ENCODE measurements at regions not wholly inside any gene's neighbourhood (a gene's known extent, or its start where the extent isn't known, plus 50 kb on each side); places are given as distances from the start of the nearest gene placed in this dataset.
"Not testable (repeated sequence)": the region's sequence is repeated elsewhere in the genome, so short reads cannot be mapped to it uniquely, and the experiment has no call there.

DNA sequence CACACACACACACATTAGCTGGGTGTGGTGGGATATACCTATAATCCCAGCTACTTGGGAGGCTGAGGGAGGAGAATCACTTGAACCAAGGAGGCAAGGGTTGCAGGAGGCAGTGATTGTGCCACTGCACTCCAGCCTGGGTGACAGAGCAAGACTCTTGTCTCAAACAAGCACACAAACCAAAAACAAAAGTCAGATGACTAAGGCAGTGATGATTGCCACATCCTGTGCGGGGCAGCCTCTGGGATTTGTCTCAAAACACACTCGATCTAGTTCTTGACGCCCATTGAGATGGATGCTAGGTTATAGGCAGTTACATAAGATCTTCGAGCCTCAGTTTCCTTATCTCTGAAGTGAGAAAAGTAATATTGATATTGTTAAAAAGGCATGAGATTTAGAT lies 57.8 kb upstream of the NBPF8 start:
- peak; percentile 61 for DNase-seq

DNA sequence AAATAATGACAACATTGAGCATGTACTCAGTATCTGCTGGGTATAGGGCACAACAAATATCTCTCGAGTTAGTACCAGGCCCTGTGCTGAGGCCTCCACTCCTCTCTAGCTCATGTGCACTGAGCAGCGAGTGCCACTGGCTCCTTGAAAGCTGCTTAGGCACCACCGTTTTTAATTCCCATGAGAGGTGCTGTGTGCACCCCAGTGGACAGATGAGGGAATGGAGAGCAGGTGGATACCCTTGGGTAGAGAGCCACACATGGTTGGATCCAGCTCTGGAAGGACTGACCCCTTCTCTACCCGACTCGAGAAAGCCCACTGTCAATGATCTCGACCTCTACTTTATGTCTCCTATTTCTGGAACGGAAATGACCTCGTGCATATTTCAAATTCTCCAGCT lies 58.7 kb upstream of the NBPF8 start:
- DNase-seq, result not testable (repeated sequence)

GRCh38 chr1:120354618-120355184 lies 60.1 kb upstream of the NBPF8 start:
- peak; percentile 66 for DNase-seq

GRCh38 chr1:120342231-120343073 lies 72.4 kb upstream of the NBPF8 start:
- not testable (repeated sequence) for DNase-seq

DNA sequence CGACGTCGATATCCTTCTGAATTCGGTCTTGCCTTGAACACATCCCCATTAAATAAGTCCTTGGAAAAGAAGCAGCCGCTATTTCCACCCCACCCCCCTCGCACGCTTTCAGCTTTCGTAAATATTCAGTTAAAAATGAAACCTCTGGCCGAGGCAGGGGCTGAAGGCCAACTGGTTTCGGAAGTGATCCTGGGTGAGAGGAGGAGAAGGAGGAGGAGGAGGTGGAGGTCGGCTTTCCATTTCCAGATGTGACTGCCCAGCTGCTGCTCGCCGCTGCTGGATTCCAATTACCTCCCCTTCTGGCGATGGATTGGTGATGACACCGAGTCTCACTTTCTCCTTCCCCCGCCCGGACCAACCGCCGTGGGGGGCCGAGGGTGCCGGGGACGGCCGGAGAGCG lies 73.1 kb upstream of the NBPF8 start:
- not testable (repeated sequence) for DNase-seq

DNA sequence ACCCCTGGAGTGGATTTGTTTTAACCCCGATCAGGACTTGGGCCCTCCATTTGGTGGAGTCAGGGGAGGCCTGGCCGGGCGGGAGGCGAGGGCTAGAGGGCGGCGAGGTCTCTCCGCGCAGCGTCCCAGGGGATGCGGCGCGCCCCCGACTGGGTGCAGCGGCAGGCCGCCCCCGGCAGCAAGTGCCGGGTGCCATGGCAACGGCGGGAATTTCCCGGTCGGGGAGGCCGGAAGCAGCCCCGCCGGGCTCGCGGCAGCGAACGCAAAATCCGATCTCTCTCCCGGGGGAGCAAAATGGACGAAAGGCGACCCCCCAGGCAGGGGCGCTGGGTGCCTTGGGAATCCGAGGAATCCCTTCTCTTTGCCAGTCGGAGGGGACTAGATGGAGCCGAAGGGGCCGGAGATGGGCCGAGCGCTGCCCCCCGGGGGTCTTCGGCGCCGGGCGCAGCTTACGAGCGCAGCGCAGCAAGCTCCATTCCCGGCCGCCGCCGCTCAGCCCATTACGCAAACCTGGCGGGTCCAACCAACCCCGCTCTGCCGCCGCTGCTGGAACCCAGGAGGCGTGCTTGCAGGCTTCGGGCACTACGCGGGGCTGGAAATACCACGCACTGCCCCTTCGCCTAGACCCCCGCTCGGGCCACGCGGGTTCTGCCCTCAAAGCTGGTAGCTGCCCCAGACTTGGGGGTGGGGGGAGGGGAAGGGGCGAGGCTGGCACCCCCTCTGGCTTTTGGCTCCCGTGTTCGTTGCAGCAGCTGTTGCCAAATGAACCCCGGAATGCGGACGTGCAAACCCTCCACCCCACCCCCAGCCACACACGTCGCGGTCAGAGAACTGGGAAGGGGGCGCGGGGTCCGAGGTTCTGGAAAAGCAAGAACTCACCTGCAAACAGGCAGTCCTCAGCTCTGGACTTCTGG lies 73.7 kb upstream of the NBPF8 start:
- peak; percentile 52 for DNase-seq

- not testable (repeated sequence) for DNase-seq
Measured at GRCh38 chr1:120315738-120316137, 99.1 kb upstream of the NBPF8 start.

DNA sequence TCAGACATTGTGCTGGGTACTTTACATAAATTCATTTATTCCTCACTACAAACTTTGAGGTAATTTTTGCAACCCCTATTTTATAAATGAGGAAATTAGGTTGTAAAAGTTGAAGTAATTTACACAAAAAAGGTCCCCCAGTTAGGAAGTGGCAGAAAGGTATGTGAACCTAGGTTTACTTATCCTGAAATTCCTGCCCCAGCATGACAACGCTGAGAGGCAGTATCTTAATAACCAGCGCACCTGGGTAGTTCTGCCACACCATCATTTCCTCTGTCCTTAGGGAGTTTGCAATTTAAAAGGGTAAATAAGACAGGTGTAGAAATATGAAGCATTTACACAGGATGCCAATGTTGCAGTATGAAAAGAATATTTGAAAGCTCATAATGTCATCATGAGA lies 102.9 kb upstream of the NBPF8 start:
- DNase-seq, result not testable (repeated sequence)

DNA sequence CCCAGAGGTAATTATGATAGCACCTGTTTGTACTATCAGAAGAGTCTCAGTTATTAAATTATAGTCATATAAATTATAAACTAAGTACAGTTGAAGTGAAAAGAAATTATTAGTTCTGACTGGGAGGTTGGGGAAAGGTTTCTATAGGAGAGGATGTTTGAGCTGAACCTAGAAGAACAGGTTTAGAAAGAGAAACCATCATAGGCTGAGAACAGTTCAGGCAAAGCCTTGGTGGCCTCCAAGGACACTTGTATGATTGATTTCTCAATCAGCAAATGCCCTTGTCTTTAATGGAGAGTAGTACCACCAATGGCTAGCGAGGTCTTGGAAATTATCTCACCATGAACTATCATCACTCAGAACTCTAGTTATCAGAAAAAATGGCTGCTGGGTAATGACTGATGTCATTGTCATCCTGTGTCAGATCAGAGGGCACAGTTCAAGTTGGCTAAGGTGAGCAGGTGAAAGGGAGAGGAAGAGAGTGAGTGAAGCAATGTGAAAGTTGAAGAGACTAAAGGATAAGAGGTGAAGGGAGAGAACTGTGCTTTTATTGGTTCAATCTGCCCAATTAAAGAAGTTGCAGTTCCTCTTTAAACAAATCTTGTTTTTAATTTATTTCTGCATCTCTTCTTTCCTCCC lies 105.8 kb upstream of the NBPF8 start:
- DNase-seq, result not testable (repeated sequence)

- not testable (repeated sequence) for DNase-seq
Measured at GRCh38 chr1:120305046-120305445, 109.8 kb upstream of the NBPF8 start.

GRCh38 chr1:120304341-120304740 lies 110.5 kb upstream of the NBPF8 start:
- not testable (repeated sequence) for DNase-seq

DNA sequence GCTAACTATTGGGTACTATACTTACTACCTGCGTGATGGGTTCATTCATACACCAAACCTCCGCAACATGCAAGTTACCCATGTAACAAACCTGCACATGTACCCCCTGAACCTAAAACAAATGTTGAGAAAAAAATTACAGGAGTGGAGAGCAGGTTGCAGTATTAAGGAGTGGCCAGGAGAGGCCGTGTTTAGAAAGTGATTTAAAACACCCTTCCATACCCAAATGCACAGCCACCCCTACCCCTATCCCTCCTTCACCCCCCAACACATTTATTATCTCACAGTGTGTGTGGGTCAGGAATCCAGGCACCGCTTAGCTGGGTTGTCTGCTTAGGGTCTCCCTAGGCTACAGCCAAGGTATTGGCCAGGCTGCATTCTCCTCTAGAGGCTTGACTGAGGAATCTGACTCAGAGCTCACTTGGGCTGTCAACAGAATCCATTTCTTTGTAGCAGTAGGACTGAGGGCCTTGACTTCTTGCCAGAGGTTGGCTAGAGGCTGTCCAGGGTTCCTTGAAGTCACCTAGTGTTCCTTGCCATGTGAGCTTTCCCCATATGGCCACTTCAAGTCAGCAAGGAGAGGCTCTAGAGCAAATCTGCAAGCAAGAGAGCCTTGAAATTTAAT lies 115.3 kb upstream of the NBPF8 start:
- DNase-seq, result not testable (repeated sequence)

- not testable (repeated sequence) for DNase-seq
Measured at GRCh38 chr1:120298487-120298886, 116.3 kb upstream of the NBPF8 start.

- not testable (repeated sequence) for DNase-seq
Measured at GRCh38 chr1:120297345-120297953, 117.4 kb upstream of the NBPF8 start.

DNA sequence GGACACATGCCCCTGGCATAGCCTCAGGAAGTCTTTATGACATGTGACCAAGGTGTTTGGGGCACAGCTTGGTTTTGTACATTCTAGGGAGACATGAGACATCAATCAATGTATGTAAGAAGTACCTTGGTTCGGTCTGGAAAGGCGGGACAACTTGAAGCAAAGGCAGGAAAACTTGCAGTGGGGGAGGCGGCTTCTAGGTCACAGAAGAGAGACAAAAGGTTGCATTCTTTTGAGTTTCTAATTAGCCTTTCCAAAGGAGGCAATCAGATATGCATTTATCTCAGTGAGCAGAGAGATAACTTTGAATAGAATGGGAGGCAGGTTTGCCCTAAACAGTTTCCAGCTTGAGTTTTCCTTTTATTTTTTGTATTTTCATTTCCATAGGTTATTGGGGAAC lies 113.8 kb upstream of the SEC22B start:
- DNase-seq, result not testable (repeated sequence)

DNA sequence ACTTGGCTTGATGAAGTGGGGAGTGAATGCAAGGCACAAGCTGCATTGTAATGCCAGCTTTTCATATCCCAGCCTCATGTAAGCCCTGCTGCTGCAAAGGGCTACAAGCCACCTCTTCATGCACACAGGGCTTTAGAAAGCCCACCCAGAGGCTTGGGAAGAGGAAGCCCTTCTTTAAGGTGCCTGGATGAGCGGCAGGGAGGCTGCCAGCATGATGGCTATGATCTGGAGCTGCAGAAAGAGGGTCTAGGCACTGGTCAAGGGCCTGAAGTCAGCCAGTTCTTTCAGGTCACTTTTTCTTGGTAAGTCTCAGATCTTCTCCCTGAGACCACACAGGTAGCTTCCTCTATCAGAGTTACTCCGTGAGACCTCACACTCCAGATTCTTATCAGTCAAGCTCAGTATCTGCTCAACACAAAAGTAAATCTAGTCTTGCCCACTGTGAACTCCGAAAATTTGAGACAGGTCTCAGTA lies 113.3 kb upstream of the SEC22B start:
- DNase-seq, result not testable (repeated sequence)

DNA sequence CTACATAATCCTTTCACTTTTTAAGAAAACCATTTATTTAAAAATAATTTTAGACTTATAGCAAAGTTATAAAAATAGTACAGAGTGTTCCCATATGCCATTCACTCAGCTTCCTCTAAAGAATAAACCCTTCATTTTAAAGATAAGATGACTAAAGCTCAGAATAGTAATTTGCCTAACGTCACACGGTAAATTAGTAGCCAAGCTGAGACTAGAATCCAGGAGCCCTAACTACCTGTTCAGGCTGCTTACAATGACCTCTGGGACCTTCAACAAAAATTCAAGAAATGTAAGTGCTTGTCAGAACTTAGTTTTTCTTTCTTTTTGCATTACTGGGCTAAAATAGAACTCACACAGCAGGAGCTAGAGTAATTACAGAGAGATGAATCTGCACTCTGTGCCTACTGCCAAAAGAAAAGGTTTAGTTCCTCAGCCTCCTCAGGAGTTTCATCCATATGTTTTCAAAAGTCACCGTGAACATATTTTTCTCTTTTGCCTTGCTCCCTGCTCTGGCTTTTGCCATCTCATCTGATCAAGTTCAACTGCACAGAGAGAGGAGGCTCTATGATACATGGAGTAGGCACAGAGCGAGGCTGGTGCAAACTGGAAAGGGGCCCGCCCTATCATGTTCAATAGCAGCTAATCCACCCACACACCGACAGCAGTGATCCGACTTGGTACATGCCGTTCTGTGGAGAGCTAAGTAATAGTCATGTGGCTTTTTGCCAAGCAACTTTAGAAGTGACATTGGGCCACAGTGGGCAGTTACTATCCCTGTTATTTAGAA lies 112.7 kb upstream of the SEC22B start:
- DNase-seq, result not testable (repeated sequence)

- DNase-seq, result not testable (repeated sequence)
Measured at GRCh38 chr1:120288167-120288566, 111.8 kb upstream of the SEC22B start.

- not testable (repeated sequence) for DNase-seq
Measured at GRCh38 chr1:120282744-120283464, 106.6 kb upstream of the SEC22B start.

GRCh38 chr1:120278259-120278610 lies 101.9 kb upstream of the SEC22B start:
- not testable (repeated sequence) for DNase-seq
